NCI-H1092 treated with DMSO at 0.1 percent for 48 hours (cell line): ENCODE measurements at regions not wholly inside any gene's neighbourhood (a gene's known extent, or its start where the extent isn't known, plus 50 kb on each side); places are given as distances from the start of the nearest gene placed in this dataset.
"Not testable (repeated sequence)": the region's sequence is repeated elsewhere in the genome, so short reads cannot be mapped to it uniquely, and the experiment has no call there.

ENCODE experiments used
- DNase-seq: peaks from one replicate; lab custom pipeline; 2025; lab: John Stamatoyannopoulos, UW

GRCh38 chr6:113718588-113718987 is 138.6 kb upstream of the MARCKS start:
- no peak for DNase-seq

GRCh38 chr6:113719064-113719463 is 138.1 kb upstream of the MARCKS start:
- no peak for DNase-seq

- no peak for DNase-seq
Observed at GRCh38 chr6:113719545-113719944, 137.6 kb upstream of the MARCKS start.

- DNase-seq: no peak
Observed at GRCh38 chr6:113723182-113723581, 134.0 kb upstream of the MARCKS start.

GRCh38 chr6:113724927-113725326 is 132.2 kb upstream of the MARCKS start:
- DNase-seq: not testable (repeated sequence)

GRCh38 chr6:113731541-113731940 is 125.6 kb upstream of the MARCKS start:
- DNase-seq: no peak

GRCh38 chr6:113732384-113732966 is 124.7 kb upstream of the MARCKS start:
- peak; percentile 75 for DNase-seq

GRCh38 chr6:113733381-113733780 is 123.8 kb upstream of the MARCKS start:
- DNase-seq: no peak

GRCh38 chr6:113734982-113735381 is 122.2 kb upstream of the MARCKS start:
- DNase-seq: no peak

- no peak for DNase-seq
Observed at GRCh38 chr6:113735491-113735890, 121.7 kb upstream of the MARCKS start.

GRCh38 chr6:113736978-113737377 is 120.2 kb upstream of the MARCKS start:
- DNase-seq: no peak

- no peak for DNase-seq
Observed at GRCh38 chr6:113739041-113739655, 118.0 kb upstream of the MARCKS start.

- DNase-seq: no peak
Observed at GRCh38 chr6:113741651-113742050, 115.5 kb upstream of the MARCKS start.

- no peak for DNase-seq
Observed at GRCh38 chr6:113742342-113742741, 114.8 kb upstream of the MARCKS start.

GRCh38 chr6:113744861-113745260 is 112.3 kb upstream of the MARCKS start:
- no peak for DNase-seq

- no peak for DNase-seq
Observed at GRCh38 chr6:113750151-113750855, 106.8 kb upstream of the MARCKS start.

GRCh38 chr6:113754291-113754690 is 102.9 kb upstream of the MARCKS start:
- DNase-seq: no peak

GRCh38 chr6:113755449-113756289 is 101.5 kb upstream of the MARCKS start:
- DNase-seq: no peak

GRCh38 chr6:113756290-113756665 is 100.9 kb upstream of the MARCKS start:
- DNase-seq: no peak

GRCh38 chr6:113758214-113758613 is 98.9 kb upstream of the MARCKS start:
- no peak for DNase-seq

- DNase-seq: no peak
Observed at GRCh38 chr6:113758826-113759574, 98.1 kb upstream of the MARCKS start.

- DNase-seq: no peak
Observed at GRCh38 chr6:113762641-113763040, 94.5 kb upstream of the MARCKS start.
